HG02852 (cell line): ENCODE measurements at regions not wholly inside any gene's neighbourhood (a gene's known extent, or its start where the extent isn't known, plus 50 kb on each side); places are given as distances from the start of the nearest gene placed in this dataset.

Source experiments
- ATAC-seq: cut with Tn5 transposase; IDR thresholded peaks from one replicate; pipeline ENCODE4 v1.9.1; 2021; ENCODE audit warnings: mild to moderate bottlenecking, moderate library complexity; ENCODE audit not compliant: unreplicated experiment

- no peak for ATAC-seq
Measured at GRCh38 chr2:151157000-151157735, 104.5 kb downstream of the RBM43 start.

- ATAC-seq: no peak
Measured at GRCh38 chr2:151156431-151156830, 105.2 kb downstream of the RBM43 start.

- no peak for ATAC-seq
Measured at GRCh38 chr2:151153601-151154000, 108.1 kb downstream of the RBM43 start.

GRCh38 chr2:151150331-151151320 is 111.0 kb downstream of the RBM43 start:
- ATAC-seq: no peak

- ATAC-seq: no peak
Measured at GRCh38 chr2:151138507-151138906, 123.2 kb downstream of the RBM43 start.

- no peak for ATAC-seq
Measured at GRCh38 chr2:151137526-151137925, 124.1 kb downstream of the RBM43 start.

- ATAC-seq: no peak
Measured at GRCh38 chr2:151120011-151120410, 141.7 kb downstream of the RBM43 start.

- ATAC-seq: no peak
Measured at GRCh38 chr2:151119374-151119773, 142.3 kb downstream of the RBM43 start.

- no peak for ATAC-seq
Measured at GRCh38 chr2:151118269-151118668, 143.4 kb downstream of the RBM43 start.

GRCh38 chr2:151114874-151115273 is 146.8 kb downstream of the RBM43 start:
- ATAC-seq: no peak

GRCh38 chr2:151113318-151113717 is 148.3 kb downstream of the RBM43 start:
- no peak for ATAC-seq

- ATAC-seq: no peak
Measured at GRCh38 chr2:151111599-151112278, 149.9 kb downstream of the RBM43 start.

- no peak for ATAC-seq
Measured at GRCh38 chr2:151106805-151107506, 154.7 kb downstream of the RBM43 start.

GRCh38 chr2:151103551-151103950 is 158.1 kb downstream of the RBM43 start:
- ATAC-seq: no peak

- ATAC-seq: no peak
Measured at GRCh38 chr2:151102226-151102625, 159.4 kb downstream of the RBM43 start.

- ATAC-seq: no peak
Measured at GRCh38 chr2:151098841-151099240, 162.8 kb downstream of the RBM43 start.

GRCh38 chr2:151097895-151098294 is 163.8 kb downstream of the RBM43 start:
- no peak for ATAC-seq

GRCh38 chr2:151097128-151097527 is 164.5 kb downstream of the RBM43 start:
- ATAC-seq: no peak

- no peak for ATAC-seq
Measured at GRCh38 chr2:151096235-151096634, 165.4 kb downstream of the RBM43 start.

- ATAC-seq: no peak
Measured at GRCh38 chr2:151095463-151095862, 166.2 kb downstream of the RBM43 start.

- ATAC-seq: no peak
Measured at GRCh38 chr2:151091583-151091982, 170.1 kb downstream of the RBM43 start.
